ENCODE measurements at regions not wholly inside any gene's neighbourhood (a gene's known extent, or its start where the extent isn't known, plus 50 kb on each side); places are given as distances from the start of the nearest gene placed in this dataset.

GRCh38 chr2:19775838-19776237, 125.9 kb downstream of the TTC32 start:
- TF ChIP-seq POLR2A (IDR thresholded peaks at IDR 0.05) (no peak), CTCF (IDR thresholded peaks at IDR 0.05) (no peak)

All from esophagus squamous epithelium (tissue), 4 donors.